ENCODE measurements at regions not wholly inside any gene's neighbourhood (a gene's known extent, or its start where the extent isn't known, plus 50 kb on each side); places are given as distances from the start of the nearest gene placed in this dataset.

DNA sequence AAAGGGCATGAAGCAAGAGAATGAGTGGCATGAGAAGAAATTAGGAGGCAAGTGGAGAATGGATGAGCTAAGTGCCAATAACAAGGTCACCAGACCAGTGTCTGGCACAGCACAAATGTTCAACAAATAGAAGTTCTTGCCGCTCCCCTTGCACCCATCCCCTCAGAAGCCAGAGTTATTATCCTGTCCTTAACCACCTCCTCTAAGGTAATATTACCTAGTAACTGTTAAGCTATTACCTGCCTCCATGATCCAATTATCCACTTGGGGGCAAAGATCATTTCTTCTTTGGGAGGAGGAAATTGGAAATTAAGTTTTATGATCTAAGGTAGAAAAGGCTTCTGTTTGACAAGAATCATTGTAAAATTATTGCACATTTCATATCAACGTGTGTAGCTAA is 133.8 kb downstream of the FOXA2 start:
- TF ChIP-seq, protein P1, sequence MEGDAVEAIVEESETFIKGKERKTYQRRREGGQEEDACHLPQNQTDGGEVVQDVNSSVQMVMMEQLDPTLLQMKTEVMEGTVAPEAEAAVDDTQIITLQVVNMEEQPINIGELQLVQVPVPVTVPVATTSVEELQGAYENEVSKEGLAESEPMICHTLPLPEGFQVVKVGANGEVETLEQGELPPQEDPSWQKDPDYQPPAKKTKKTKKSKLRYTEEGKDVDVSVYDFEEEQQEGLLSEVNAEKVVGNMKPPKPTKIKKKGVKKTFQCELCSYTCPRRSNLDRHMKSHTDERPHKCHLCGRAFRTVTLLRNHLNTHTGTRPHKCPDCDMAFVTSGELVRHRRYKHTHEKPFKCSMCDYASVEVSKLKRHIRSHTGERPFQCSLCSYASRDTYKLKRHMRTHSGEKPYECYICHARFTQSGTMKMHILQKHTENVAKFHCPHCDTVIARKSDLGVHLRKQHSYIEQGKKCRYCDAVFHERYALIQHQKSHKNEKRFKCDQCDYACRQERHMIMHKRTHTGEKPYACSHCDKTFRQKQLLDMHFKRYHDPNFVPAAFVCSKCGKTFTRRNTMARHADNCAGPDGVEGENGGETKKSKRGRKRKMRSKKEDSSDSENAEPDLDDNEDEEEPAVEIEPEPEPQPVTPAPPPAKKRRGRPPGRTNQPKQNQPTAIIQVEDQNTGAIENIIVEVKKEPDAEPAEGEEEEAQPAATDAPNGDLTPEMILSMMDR (IDR thresholded peaks at IDR 0.05) = no peak
- no peak for TF ChIP-seq POLR2A (IDR thresholded peaks at IDR 0.05)

Measured in testis (tissue), 2 donors.